ENCODE measurements at regions not wholly inside any gene's neighbourhood (a gene's known extent, or its start where the extent isn't known, plus 50 kb on each side); places are given as distances from the start of the nearest gene placed in this dataset.

DNA sequence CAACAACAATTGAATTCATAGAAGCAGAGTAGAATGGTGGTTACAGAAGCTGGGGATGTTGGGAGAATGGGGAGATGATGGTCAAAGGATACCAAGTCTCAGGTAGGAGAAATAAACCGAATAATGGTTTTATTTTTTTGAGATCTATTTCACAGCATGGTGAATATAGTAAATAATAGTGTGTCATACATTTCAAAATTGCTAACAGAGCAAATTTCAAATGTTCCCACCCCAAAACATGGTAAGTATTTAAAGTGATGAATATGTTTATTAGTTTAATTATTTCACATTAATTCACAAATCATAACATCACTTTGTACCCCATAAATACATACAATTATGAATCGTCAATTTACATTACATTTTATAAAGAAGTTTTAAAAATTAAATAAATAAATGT lies 72.7 kb upstream of the ATG10 start:
- no peak overlapping the region for H2AFZ ChIP-seq (ENCODE audit: insufficient read depth, low read depth, low read length, poor library complexity, severe bottlenecking)
- DNase-seq, result no peak
- no peaks in the 10 kb centered on the region for H3K79me2 ChIP-seq (ENCODE audit: insufficient read depth, low read length)
- H3K9ac ChIP-seq (ENCODE audit: insufficient read depth, low read length, poor library complexity, severe bottlenecking), result no peak overlapping the region
- WGBS (ENCODE audit: insufficient coverage), result no CpG with 5 or more reads among the region's 2 CpGs
- H3K36me3 Mint-ChIP-seq, result peaks cover 7 to 10% of the 10 kb centered on the region in 2 donors
- H3K27ac Mint-ChIP-seq, result peak overlapping the region; percentile 83 to 94 (median 87)
- intact Hi-C loops (cut with micrococcal nuclease), result loop anchor here in 1 of 2 donors (10.0 kb wide), 1 partner anchor 1416 kb away; no protein-coding TSS in a partner anchor
- peaks cover 40% of the 10 kb centered on the region for H3K4me1 Mint-ChIP-seq
- H3K27me3 ChIP-seq (ENCODE audit: control insufficient read depth in 2 of 2, insufficient read depth in 2 of 2, low read length in 2 of 2), result no peaks in the 10 kb centered on the region
- peaks cover 44 to 51% of the 10 kb centered on the region in 2 donors for H3K4me1 ChIP-seq (ENCODE audit: control insufficient read depth in 1 of 2, insufficient read depth in 2 of 2, low read length in 2 of 2)
- peak overlapping the region; percentile 66 for H3K4me2 ChIP-seq (replicated peaks; ENCODE audit: extremely low read depth, low read length, poor library complexity, severe bottlenecking)
- H4K20me1 ChIP-seq (ENCODE audit: insufficient read depth, low read length), result no peaks in the 10 kb centered on the region
- TF ChIP-seq, protein P1, sequence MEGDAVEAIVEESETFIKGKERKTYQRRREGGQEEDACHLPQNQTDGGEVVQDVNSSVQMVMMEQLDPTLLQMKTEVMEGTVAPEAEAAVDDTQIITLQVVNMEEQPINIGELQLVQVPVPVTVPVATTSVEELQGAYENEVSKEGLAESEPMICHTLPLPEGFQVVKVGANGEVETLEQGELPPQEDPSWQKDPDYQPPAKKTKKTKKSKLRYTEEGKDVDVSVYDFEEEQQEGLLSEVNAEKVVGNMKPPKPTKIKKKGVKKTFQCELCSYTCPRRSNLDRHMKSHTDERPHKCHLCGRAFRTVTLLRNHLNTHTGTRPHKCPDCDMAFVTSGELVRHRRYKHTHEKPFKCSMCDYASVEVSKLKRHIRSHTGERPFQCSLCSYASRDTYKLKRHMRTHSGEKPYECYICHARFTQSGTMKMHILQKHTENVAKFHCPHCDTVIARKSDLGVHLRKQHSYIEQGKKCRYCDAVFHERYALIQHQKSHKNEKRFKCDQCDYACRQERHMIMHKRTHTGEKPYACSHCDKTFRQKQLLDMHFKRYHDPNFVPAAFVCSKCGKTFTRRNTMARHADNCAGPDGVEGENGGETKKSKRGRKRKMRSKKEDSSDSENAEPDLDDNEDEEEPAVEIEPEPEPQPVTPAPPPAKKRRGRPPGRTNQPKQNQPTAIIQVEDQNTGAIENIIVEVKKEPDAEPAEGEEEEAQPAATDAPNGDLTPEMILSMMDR (IDR thresholded peaks at IDR 0.05), result no peak
- peaks cover 8 to 12% of the 10 kb centered on the region in 2 donors for H3K9me3 ChIP-seq (replicated peaks in 1 of 2; ENCODE audit: control insufficient read depth in 1 of 2, insufficient read depth in 1 of 2, low read length in 2 of 2)
- H3K27me3 Mint-ChIP-seq (ENCODE audit: low read depth in 3 of 3), result no peaks in the 10 kb centered on the region
- H3K4me3 ChIP-seq (replicated peaks in 1 of 3; ENCODE audit: low read depth in 2 of 3, low read length in 3 of 3), result peak overlapping the region in 1 of 3 experiments; percentile 53
- H3K27ac ChIP-seq (ENCODE audit: low read depth in 1 of 2, low read length in 2 of 2), result peak overlapping the region in 1 of 2 donors; percentile 91
- H3K36me3 ChIP-seq (replicated peaks in 1 of 2; ENCODE audit: control insufficient read depth in 1 of 2, insufficient read depth in 2 of 2, low read length in 2 of 2), result no peaks in the 10 kb centered on the region
- H3K4me3 Mint-ChIP-seq, result no peak overlapping the region
- peaks cover 8 to 17% (median 11%) of the 10 kb centered on the region in 7 donors for H3K9me3 Mint-ChIP-seq

DNA sequence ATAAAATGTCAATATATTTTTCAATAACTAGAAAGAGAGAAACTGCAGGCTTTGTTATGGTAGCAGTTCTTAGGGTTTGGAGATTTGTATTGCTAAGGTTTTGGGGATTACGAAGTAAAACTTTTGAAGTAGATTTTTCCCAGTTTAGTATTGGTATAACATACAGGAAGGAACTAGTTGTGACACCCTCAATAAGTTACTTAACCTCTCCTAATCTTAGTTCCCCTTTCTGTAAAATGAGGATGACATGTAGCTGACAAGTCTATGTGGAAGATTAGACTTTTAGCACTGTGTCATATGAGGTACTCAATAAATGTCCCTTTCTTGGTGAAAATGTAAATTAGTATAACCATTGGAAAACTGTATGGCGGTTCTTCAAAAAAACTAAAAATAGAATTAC lies 73.4 kb upstream of the ATG10 start:
- TF ChIP-seq, protein P1 (IDR thresholded peaks at IDR 0.05), result no peak
- Mint-ChIP-seq H3K27me3 (ENCODE audit: low read depth in 3 of 3) (no peaks in the 10 kb centered on the region), H3K9me3 (peaks cover 8 to 17% (median 11%) of the 10 kb centered on the region in 7 donors), H3K36me3 (peaks cover 7 to 10% of the 10 kb centered on the region in 2 donors), H3K27ac (peak overlapping the region; percentile 83 to 94 (median 87)), H3K4me1 (peaks cover 46% of the 10 kb centered on the region), H3K4me3 (peak overlapping the region in 1 of 2 donors; percentile 71)
- H3K36me3 ChIP-seq (replicated peaks in 1 of 2; ENCODE audit: control insufficient read depth in 1 of 2, insufficient read depth in 2 of 2, low read length in 2 of 2), result no peaks in the 10 kb centered on the region
- intact Hi-C loops (cut with micrococcal nuclease), result loop anchor here in 1 of 2 donors (10.0 kb wide), 1 partner anchor 1416 kb away; no protein-coding TSS in a partner anchor
- peak overlapping the region in 1 of 2 donors; percentile 91 for H3K27ac ChIP-seq (ENCODE audit: low read depth in 1 of 2, low read length in 2 of 2)
- peaks cover 8 to 12% of the 10 kb centered on the region in 2 donors for H3K9me3 ChIP-seq (replicated peaks in 1 of 2; ENCODE audit: control insufficient read depth in 1 of 2, insufficient read depth in 1 of 2, low read length in 2 of 2)
- H2AFZ ChIP-seq (ENCODE audit: insufficient read depth, low read depth, low read length, poor library complexity, severe bottlenecking), result no peak overlapping the region
- H3K79me2 ChIP-seq (ENCODE audit: insufficient read depth, low read length), result no peaks in the 10 kb centered on the region
- H3K9ac ChIP-seq (ENCODE audit: insufficient read depth, low read length, poor library complexity, severe bottlenecking), result no peak overlapping the region
- peak overlapping the region in 1 of 3 experiments; percentile 53 for H3K4me3 ChIP-seq (replicated peaks in 1 of 3; ENCODE audit: low read depth in 2 of 3, low read length in 3 of 3)
- peaks cover 51 to 58% of the 10 kb centered on the region in 2 donors for H3K4me1 ChIP-seq (ENCODE audit: control insufficient read depth in 1 of 2, insufficient read depth in 2 of 2, low read length in 2 of 2)
- no CpG with 5 or more reads among the region's 2 CpGs for WGBS (ENCODE audit: insufficient coverage)
- H4K20me1 ChIP-seq (ENCODE audit: insufficient read depth, low read length), result no peaks in the 10 kb centered on the region
- no peaks in the 10 kb centered on the region for H3K27me3 ChIP-seq (ENCODE audit: control insufficient read depth in 2 of 2, insufficient read depth in 2 of 2, low read length in 2 of 2)
- DNase-seq, result peak; percentile 64 to 93 (median 89)
- peak overlapping the region; percentile 66 for H3K4me2 ChIP-seq (replicated peaks; ENCODE audit: extremely low read depth, low read length, poor library complexity, severe bottlenecking)
